NCI-H1048 (cell line): ENCODE measurements at regions not wholly inside any gene's neighbourhood (a gene's known extent, or its start where the extent isn't known, plus 50 kb on each side); places are given as distances from the start of the nearest gene placed in this dataset.
"Not testable (repeated sequence)": the region's sequence is repeated elsewhere in the genome, so short reads cannot be mapped to it uniquely, and the experiment has no call there.

Experiments
- DNase-seq: peaks from one replicate; lab custom pipeline; 2025; lab: John Stamatoyannopoulos, UW

DNA sequence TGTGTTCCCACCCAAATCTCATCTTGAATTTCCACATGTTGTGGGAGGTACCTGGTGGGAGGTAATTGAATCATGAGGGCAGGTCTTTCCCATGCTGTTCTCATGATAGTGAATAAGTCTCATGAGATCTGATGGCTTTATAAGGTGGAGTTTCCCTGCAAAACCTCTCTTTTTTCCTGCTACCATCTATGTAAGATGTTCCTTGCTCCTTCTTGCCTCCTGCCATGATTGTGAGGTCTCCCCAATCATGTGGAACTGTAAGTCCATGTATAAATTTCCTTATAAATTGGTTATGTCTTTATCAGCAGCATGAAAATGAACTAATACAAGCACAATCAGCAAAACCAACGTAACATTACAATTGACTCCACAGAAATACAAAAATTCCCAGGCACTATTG, 814.8 kb upstream of the CITED2 start:
- not testable (repeated sequence) for DNase-seq

DNA sequence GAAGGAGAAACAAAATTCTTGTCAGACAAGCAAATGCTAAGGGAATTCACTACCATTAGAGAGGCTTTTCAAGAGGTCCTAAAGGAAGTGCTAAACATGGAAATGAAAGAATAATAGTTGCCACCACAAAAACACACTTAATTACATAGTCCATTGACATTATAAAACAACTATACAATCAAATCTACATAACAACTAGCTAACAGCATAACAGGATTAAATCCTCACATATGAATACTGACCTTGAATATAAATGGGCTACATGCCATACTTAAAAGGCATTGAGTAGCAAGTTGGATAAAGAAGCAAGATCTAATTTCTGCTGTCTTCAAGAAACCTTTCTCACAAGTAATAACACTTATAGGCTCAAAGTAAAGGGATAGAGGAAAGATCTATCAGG, 811.5 kb upstream of the CITED2 start:
- DNase-seq = no peak

DNA sequence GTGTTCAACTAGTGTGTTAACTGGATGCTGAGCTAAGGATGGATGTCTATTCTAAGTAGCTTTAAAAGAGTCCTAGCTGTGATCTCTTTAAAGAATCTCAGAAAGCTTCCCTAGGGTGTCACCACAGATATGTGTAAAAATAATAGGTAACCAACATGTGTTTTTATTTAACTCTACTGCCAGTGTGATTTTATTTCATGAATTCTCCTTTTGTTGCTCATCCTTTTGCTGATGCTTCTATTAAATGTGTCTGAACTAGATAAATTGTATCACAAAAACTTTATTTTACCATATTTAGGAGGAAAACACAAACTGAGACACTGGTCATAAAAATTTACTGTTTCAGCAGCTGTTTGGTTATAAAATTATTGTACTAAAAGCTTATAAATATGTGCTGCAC, 809.4 kb upstream of the CITED2 start:
- no peak for DNase-seq

DNA sequence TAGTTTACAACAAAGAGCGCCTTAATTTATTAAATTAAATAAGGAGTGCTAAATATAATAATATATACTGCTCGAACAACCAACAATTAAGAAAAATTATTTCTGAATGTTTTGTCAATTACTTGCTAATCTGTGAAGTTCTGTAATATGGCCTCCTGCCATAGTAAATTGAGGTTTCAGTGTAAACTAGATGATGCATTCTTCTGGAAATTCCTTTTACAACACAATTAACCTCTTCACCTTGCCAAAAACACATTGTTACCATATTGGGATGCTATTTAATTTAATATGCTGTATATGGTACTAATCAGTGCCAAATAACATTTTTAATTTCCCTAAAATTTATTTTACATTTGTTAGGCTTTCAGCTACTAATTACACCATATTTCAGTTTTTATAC, 808.4 kb upstream of the CITED2 start:
- DNase-seq = no peak

DNA sequence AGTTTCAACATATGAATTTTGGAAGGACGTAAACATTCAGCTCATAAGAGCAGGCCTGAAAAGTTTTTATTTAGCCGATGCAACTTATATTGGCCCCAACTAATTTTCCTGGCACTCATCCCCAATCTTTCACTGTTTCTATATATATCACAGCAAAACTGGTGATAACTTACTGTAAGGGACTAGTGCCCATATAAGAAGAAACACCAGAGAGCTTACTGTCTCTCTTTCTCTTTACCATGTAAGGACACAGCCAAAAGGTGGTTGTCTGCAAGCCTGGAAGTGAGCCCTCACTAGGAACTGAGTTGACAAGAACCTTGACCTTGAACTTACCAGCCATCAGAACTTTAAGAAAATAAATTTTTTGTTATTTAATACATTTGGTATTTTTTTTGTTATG, 807.4 kb upstream of the CITED2 start:
- no peak for DNase-seq

DNA sequence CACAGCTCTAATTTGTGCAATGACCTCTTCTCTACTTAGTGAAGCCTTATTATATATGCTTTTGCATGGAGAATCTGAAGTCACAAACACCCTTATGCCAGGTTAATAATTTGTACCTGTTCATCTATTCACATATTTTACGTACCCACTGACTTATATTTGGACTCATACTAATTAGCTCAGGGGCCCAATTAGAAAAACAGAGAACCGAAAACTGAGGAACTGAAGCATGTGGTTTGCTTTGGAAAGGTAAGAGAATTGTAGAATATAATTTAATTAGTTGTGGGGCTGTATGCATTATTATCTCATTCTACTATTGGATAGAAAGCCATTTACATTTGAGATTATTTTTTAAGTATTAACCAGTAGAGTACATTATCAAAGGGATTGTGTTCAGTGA, 805.9 kb upstream of the CITED2 start:
- DNase-seq = no peak

DNA sequence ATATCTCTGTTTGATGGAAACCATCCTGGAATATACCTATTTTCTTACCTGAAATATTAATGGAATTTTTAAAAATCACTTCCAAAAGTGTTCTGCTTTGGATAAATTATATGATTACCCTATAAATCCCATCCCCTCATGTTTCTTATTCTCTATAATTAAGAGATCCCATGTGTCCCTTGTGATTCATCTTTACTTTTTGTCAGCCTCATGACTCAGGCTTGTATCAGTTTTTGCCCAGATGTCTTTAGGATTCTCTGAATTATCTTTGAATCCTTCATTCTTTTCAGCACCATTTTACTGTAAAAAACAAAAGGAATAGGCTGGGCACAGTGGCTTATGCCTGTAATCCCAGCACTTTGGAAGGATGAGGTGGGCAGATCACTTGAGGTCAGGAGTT, 804.5 kb upstream of the CITED2 start:
- DNase-seq = no peak

DNA sequence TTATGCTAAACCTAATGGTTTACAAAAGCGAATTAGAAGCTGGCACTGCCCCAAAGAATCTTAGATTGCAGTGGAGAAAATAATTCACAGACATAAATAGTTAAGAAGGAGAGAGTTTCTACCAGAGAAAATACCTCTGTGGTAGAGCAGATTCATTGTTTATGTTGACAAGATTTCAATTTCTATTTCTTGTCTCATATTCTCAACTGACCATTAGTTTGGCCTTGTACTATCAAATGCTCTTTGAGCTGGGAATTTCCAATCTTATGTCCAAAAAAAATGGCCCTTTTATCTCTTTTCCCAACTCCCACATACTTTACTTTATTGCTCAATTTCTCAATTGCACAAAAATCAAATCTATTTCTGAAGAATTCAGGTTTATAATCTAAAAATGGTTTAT, 804.1 kb upstream of the CITED2 start:
- no peak for DNase-seq

DNA sequence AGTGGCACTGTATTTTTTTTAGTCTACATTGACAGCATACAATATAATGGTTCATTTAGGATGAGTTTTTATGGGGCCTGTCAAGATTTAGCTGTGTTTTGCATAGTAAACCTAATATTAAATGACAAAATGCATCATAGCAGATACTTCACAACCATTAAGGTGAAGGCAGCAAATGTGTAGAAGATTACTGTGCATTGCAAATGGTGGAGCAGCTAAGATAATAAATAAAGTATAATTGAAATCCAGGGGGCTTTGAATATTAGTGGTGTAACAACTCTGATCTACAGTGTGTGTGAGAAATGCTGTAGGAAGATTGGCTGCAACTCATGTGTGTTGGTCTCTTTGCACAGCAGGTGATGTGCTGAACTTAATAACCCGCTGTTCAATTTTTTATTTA, 801.9 kb upstream of the CITED2 start:
- no peak for DNase-seq

DNA sequence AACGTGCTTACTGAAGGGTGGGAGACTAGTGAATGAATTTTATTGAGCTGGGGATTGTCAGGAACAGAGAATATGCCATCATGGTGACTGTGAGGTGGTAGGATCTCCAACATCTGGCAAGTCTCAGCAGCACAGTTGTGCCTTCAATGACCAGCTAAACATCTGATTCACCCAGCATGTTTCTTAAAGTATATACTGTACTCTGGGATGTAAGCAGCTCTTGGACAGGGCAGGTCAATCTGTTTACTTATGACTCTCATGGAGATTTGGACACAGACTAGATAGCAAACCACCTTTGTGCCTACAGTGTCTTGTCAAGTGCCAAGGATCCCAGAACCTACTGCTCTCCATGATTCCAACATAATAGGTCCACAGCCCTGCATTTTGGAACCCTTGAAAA, 801.0 kb upstream of the CITED2 start:
- DNase-seq = no peak

DNA sequence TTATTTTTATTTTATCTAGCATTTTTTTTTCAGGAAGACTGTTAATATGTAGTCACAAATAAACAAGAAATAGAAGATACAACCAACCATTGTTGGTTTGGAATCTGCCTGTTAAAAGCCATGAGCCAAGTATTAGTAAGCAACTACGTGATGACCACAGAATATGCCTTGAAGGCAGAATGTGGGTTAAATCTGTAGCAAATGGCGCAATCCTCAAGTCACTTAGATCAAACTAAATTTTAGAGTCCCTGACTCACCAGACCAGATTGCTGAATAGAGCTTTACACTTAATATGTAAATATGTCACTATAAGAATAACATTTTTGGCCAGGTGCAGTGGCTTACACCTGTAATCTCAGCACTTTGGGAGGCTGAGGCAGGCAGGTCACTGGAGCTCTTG, 800.1 kb upstream of the CITED2 start:
- DNase-seq = no peak

DNA sequence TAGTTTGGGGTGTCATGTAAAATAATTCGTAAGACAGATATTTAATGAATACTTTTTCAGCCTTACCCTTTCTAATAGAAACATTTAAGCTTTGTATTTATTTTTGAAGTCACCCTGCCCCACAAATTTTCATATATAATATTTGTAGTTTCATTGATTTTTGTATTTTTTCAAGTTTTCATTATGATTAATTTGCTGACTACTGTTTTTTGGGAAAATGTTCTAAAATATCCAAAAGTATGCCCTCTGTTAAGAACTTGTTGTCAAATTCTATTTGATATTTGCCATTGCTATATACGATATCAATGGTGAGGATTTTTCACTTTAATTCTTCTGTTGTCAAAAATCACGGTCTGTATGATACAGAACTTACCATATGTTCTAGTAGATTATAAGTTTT, 793.9 kb upstream of the CITED2 start:
- no peak for DNase-seq

DNA sequence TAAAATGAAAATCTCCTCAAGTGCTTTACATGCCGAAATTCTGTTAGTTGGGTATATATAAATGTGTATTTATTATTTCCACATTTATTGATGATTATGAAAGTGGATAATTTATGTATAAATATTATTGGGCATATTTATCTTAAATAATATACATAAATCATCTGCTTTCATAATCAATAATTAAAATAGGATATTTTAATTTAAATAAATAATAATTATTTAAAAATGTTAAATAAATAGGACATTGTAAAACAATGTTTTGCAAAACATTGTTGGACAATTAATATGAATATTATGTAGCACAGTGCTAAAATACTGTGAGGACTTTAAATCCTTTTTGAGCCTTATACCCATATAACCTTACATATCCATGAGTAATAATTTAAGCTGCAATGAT, 786.5 kb upstream of the CITED2 start:
- DNase-seq = no peak

DNA sequence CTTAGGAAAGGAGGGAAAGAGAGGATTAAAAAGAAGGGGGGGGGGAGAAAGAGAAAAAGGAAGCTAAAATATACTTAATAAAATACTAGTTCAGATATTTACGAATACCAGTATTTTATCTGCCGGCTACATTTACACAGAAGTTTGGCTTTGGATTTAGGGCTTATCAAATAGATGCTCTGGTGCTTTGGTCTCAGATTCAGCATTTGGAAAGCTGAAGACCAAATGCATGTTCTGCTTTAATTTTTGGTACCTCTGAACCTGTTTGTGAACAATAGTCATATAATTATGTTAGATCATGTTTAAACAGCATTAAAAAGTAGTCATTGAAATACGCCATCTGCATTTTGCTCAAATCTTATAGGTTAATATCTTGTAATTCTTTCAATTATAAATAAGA, 786.0 kb upstream of the CITED2 start:
- DNase-seq = no peak

DNA sequence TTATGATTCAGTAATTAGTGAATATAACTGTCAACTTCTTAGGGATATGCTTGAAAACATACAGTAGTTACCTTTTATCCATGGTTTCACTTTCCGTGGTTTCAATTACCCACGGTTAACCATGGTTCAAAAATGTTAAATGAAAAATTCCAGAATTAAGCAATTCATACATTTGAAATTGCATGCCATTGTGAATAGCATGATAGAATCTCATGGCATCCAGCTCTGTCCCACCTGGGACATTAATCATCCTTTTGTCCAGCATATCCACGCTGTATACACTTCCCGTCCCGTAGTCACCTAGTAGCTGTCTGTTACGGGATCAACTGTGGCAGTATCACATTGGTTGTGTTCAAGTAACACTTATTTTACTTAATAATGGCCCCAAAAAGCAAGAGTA, 781.7 kb upstream of the CITED2 start:
- no peak for DNase-seq

DNA sequence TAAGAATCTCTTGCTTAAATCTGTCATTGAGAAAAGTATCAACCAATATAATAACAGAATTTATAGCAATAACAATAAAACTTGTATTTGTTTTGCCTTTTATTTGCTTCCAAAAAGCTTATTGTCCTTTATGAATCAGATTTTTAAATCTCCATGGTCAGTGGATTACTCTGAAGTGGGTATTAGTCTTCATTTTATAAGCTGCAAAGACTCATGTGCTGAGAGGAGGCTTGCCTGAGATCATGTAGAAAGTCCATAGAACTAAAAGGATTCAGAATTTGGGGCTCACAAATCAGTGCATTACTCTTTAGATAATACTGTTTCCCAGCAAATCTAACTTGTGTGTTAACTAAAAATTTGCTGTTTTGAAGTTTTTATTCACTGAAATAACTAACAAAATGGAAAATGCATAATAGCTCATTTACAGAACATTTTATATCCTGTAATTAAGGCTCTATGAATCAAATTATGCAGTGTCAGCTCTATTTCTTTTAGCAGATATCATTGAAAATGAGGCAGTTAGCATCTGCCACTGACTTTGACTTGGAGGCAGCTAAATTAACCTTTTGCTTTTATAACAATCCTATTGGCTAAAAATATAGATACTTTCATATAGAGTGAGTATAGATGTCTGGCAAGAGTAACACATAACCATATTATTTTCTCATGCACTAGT, 781.1 kb upstream of the CITED2 start:
- DNase-seq = no peak

DNA sequence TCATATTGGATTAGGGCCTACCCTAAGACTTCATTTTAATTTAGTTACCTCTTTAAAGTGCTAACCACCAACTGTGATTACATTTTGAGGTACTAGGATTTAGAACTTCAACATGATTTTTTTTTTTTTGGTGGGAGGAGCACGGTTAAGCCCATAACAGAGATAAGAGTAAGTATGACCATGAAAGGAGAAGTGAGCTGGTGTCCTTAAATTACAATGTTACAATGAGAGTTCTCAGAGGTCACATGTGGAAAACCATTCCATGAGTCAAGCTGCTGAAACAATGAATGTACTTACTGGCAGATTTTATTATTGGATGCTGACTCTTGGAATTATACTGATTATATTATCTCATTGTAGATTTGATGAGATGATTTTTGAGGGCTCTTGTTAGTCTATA, 779.3 kb upstream of the CITED2 start:
- DNase-seq = no peak

DNA sequence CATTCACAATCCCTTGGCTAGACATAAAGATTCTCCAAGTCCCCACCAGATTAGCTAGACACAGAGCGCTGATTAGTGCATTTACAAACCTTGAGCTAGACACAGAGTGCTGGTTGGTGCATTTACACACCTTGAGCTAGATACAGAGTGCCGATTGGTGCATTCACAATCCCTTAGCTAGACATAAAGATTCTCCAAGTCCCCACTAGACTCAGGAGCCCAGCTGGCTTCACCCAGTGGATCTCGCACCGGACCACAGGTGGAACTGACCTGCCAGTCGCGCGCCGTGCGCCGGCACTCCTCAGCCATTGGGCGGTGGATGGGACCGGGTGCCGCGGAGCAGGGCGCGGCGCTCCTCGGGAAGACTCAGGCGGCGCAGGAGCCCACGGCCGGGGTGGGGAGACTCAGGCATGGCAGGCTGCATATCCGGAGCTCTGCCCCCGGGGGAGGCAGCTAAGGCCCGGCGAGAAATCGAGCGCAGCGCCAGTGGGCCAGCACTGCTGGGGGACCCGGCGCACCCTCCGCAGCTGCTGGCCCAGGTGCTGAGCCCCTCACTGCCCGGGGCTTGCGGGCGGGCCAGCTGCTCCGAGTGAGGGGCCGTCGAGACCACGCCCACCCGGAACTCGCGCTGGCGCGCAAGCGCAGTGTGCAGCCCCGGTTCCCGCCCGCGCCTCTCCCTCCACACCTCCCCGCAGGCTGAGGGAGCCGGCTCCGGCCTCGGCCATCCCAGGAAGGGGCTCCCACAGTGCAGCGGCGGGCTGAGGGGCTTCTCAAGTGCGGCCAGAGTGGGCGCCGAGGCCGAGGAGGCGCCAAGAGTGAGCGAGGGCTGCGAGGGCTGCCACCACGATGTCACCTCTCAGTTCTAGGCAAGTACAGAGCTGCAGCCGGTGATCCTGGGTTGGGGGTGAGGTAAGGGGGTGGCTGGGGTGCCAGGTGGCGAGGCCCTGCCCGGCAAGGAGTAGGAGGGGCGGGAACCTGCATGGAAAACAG, 773.7 kb upstream of the CITED2 start:
- not testable (repeated sequence) for DNase-seq

DNA sequence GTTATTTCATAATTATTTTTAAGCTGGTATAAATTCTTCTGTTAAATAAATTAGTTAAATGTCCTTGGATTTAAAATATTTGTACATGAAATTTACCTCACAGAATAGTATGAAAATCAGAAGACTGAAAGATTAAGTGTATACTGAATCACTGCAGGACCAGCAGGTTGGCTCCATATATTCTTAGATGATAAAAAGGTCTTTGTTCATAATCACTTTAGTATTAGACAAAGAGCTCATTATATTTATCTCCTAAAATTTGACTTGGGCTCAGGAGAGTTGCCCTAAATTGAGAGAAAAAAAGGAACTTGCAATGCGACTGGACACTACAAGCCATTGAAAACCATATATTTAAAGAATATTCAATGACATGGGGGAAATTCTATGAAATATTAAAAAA, 766.4 kb upstream of the CITED2 start:
- no peak for DNase-seq

DNA sequence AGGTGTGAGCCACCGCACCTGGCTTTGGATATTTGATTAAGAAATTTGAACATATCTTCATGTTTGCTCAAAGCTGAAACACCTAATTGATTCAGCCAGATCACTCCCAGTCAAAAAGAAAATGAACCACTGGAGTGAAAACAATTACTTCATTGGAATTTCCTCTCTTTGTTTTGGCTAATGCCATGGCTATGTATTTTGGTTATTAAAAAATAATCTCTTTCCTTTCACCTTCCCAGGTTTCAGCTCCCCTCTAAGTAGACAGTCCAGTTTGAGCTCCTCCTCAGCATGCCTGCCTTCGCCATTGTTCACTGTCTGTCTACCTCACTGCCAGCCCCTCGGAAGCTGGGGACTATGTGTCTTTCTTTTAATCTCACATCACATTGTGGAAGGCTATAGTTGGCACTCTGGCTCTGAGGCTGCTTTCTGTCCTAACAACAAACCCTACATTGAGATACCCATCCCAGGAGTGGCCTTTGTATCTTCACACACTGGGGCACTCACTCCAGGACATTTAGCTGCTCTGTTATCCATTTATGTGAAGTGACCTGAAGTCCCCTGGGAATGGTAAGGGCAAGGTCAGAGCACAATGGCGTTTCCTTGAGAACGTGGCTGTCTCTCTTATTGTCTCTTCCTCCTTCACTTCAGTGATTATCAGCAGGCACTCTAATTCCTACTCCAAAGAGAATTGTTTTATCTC, 764.0 kb upstream of the CITED2 start:
- DNase-seq = no peak

DNA sequence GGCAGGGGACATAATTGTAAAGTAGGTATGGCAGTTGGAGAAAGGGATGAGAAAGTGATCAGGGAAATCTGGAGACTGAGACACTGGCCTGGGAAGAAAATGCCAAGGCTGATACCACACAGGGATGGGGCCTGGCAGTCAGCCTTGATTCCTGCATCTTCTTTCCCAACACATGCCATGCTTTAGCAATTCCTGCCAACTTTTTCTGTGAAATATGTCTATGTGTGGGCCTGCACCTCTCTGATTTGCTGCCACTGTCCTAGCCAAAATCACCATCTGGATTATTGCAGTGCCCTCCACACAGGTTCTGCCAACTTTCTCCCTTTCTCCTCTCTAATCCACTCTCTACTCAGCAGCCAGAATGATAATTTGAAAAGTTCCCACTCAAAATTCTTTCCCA, 759.8 kb upstream of the CITED2 start:
- DNase-seq = no peak

DNA sequence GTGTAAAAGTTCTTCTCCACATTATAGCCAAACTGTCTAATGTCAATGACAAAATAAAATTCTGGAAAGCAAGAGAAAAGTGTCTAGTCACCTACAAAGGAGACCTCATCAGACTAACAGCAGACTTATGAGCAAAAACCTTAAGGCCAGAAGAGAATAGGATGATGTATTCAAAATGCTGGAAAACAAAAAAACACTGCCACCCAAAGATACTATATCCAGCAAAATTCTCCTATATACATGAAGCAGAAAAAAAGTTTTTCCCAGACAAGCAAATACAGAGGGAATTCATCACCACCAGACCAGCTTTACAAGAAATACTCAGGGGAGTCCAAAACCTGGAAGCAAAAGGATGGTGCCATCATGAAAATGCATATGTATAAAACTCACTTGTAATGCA, 755.6 kb upstream of the CITED2 start:
- no peak for DNase-seq

DNA sequence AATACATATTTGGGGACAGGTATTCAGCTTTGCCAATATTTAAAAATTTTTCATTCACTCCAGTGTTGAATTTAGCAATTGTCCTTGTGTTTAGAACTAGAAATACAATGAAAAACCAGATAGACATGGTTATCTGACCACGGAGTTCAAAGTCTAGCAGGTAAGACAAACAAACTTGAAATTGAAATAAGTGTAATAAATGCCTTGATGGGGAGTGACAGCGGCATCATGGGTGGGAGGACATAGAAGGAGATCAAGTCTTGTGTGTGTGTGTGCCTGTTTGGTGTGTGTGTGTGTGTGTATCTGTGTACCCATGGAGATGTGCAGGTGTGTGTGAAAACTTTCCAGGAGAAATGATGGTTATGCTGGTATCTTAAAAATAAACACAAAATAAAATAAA, 750.0 kb upstream of the CITED2 start:
- DNase-seq = no peak
